B cell (primary cell): ENCODE measurements at regions not wholly inside any gene's neighbourhood (a gene's known extent, or its start where the extent isn't known, plus 50 kb on each side); places are given as distances from the start of the nearest gene placed in this dataset.

Source experiments
- EZH2 ChIP-seq: IDR thresholded peaks from 2 replicates; pipeline ENCODE4 v1.6.1; 2012; ENCODE audit warnings: borderline replicate concordance, low read depth, mild to moderate bottlenecking, moderate library complexity, low read length; ENCODE audit not compliant: insufficient read depth, poor library complexity, severe bottlenecking
- TF ChIP-seq, protein P1 (sequence below): fragments of 200-600 bp; IDR thresholded peaks from one replicate; pipeline ENCODE4 v1.8.0; 2022; ENCODE audit warnings: antibody characterized with exemption, mild to moderate bottlenecking

GRCh38 chr18:8462651-8463185 lies 146.5 kb upstream of the RAB12 start:
- TF ChIP-seq, protein P1, sequence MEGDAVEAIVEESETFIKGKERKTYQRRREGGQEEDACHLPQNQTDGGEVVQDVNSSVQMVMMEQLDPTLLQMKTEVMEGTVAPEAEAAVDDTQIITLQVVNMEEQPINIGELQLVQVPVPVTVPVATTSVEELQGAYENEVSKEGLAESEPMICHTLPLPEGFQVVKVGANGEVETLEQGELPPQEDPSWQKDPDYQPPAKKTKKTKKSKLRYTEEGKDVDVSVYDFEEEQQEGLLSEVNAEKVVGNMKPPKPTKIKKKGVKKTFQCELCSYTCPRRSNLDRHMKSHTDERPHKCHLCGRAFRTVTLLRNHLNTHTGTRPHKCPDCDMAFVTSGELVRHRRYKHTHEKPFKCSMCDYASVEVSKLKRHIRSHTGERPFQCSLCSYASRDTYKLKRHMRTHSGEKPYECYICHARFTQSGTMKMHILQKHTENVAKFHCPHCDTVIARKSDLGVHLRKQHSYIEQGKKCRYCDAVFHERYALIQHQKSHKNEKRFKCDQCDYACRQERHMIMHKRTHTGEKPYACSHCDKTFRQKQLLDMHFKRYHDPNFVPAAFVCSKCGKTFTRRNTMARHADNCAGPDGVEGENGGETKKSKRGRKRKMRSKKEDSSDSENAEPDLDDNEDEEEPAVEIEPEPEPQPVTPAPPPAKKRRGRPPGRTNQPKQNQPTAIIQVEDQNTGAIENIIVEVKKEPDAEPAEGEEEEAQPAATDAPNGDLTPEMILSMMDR: no peak
- no peak for TF ChIP-seq EZH2
